ENCODE measurements at regions not wholly inside any gene's neighbourhood (a gene's known extent, or its start where the extent isn't known, plus 50 kb on each side); places are given as distances from the start of the nearest gene placed in this dataset.

- Histone ChIP-seq H3K36me3 (ENCODE audit: control insufficient read depth in 1 of 2, insufficient read depth in 2 of 2, low read depth in 1 of 2, low read length in 2 of 2) (no peaks in the 10 kb centered on the region), H2BK12ac (ENCODE audit: low read length in 2 of 2) (no peak overlapping the region), H2BK5ac (ENCODE audit: low read depth, low read length, poor library complexity, severe bottlenecking) (no peak overlapping the region), H3K27me3 (ENCODE audit: control insufficient read depth in 1 of 2, insufficient read depth in 1 of 2, low read length in 2 of 2) (no peaks in the 10 kb centered on the region), H4K8ac (ENCODE audit: low read length) (no peak overlapping the region), H3K18ac (ENCODE audit: low read depth in 1 of 2, low read length in 2 of 2) (no peak overlapping the region), H2BK120ac (ENCODE audit: low read depth, low read length) (no peak overlapping the region), H3K27ac (ENCODE audit: low read length, poor library complexity, severe bottlenecking) (no peak overlapping the region), H3K79me1 (replicated peaks; ENCODE audit: low read length, poor library complexity, severe bottlenecking) (no peaks in the 10 kb centered on the region), H2AK5ac (ENCODE audit: low read length, severe bottlenecking) (no peak overlapping the region), H2AFZ (ENCODE audit: low read depth, low read length) (no peak overlapping the region), H3K9ac (ENCODE audit: low read length) (no peak overlapping the region), H3K4me1 (ENCODE audit: control insufficient read depth, insufficient read depth, low read depth, low read length) (no peaks in the 10 kb centered on the region), H3K14ac (ENCODE audit: low read length in 2 of 2) (no peak overlapping the region), H4K91ac (ENCODE audit: low read length) (no peak overlapping the region), H2BK15ac (ENCODE audit: low read depth, poor library complexity, severe bottlenecking) (no peak overlapping the region), H3K9me3 (ENCODE audit: control insufficient read depth, low read length) (peaks cover 1% of the 10 kb centered on the region), H3K4me2 (ENCODE audit: low read length, poor library complexity, severe bottlenecking) (no peak overlapping the region), H3K23ac (ENCODE audit: low read length in 2 of 2) (no peak overlapping the region), H3K4ac (ENCODE audit: low read depth in 1 of 2, low read length in 2 of 2) (no peak overlapping the region), H3K4me3 (ENCODE audit: insufficient read depth in 1 of 2, low read depth in 1 of 2, low read length in 2 of 2) (no peak overlapping the region)
- DNase-seq = no peak
- WGBS = 76% methylated on average over 7 of the region's 7 CpGs
Measured at GRCh38 chr10:128322106-128322505, 195.9 kb upstream of the MKI67 start.

- Histone ChIP-seq H3K4me2 (ENCODE audit: low read length, poor library complexity, severe bottlenecking) (no peak overlapping the region), H2BK12ac (ENCODE audit: low read length in 2 of 2) (no peak overlapping the region), H3K4ac (ENCODE audit: low read depth in 1 of 2, low read length in 2 of 2) (no peak overlapping the region), H4K8ac (ENCODE audit: low read length) (no peak overlapping the region), H3K27me3 (ENCODE audit: control insufficient read depth in 1 of 2, insufficient read depth in 1 of 2, low read length in 2 of 2) (no peaks in the 10 kb centered on the region), H3K4me3 (ENCODE audit: insufficient read depth in 1 of 2, low read depth in 1 of 2, low read length in 2 of 2) (no peak overlapping the region), H3K9me3 (ENCODE audit: control insufficient read depth, low read length) (peaks cover 6% of the 10 kb centered on the region), H3K4me1 (ENCODE audit: control insufficient read depth, insufficient read depth, low read depth, low read length) (no peaks in the 10 kb centered on the region), H2BK5ac (ENCODE audit: low read depth, low read length, poor library complexity, severe bottlenecking) (no peak overlapping the region), H3K23ac (ENCODE audit: low read length in 2 of 2) (no peak overlapping the region), H3K18ac (ENCODE audit: low read depth in 1 of 2, low read length in 2 of 2) (no peak overlapping the region), H3K14ac (ENCODE audit: low read length in 2 of 2) (no peak overlapping the region), H2BK15ac (ENCODE audit: low read depth, poor library complexity, severe bottlenecking) (no peak overlapping the region), H3K36me3 (ENCODE audit: control insufficient read depth in 1 of 2, insufficient read depth in 2 of 2, low read depth in 1 of 2, low read length in 2 of 2) (no peaks in the 10 kb centered on the region), H3K9ac (ENCODE audit: low read length) (no peak overlapping the region), H2BK120ac (ENCODE audit: low read depth, low read length) (no peak overlapping the region), H4K91ac (ENCODE audit: low read length) (no peak overlapping the region), H2AK5ac (ENCODE audit: low read length, severe bottlenecking) (no peak overlapping the region), H2AFZ (ENCODE audit: low read depth, low read length) (no peak overlapping the region), H3K27ac (ENCODE audit: low read length, poor library complexity, severe bottlenecking) (no peak overlapping the region), H3K79me1 (replicated peaks; ENCODE audit: low read length, poor library complexity, severe bottlenecking) (no peaks in the 10 kb centered on the region)
- DNase-seq = no peak
- 67% methylated on average over 1 of the region's 1 CpG for WGBS
Measured at GRCh38 chr10:128322950-128323349, 196.7 kb upstream of the MKI67 start.

- Histone ChIP-seq H2BK15ac (ENCODE audit: low read depth, poor library complexity, severe bottlenecking) (no peak overlapping the region), H2AFZ (ENCODE audit: low read depth, low read length) (no peak overlapping the region), H2BK5ac (ENCODE audit: low read depth, low read length, poor library complexity, severe bottlenecking) (no peak overlapping the region), H3K27me3 (ENCODE audit: control insufficient read depth in 1 of 2, insufficient read depth in 1 of 2, low read length in 2 of 2) (no peaks in the 10 kb centered on the region), H3K27ac (ENCODE audit: low read length, poor library complexity, severe bottlenecking) (no peak overlapping the region), H3K9me3 (ENCODE audit: control insufficient read depth, low read length) (peaks cover 14% of the 10 kb centered on the region), H3K4me3 (ENCODE audit: insufficient read depth in 1 of 2, low read depth in 1 of 2, low read length in 2 of 2) (no peak overlapping the region), H3K18ac (ENCODE audit: low read depth in 1 of 2, low read length in 2 of 2) (no peak overlapping the region), H2BK12ac (ENCODE audit: low read length in 2 of 2) (no peak overlapping the region), H3K9ac (ENCODE audit: low read length) (no peak overlapping the region), H3K79me1 (replicated peaks; ENCODE audit: low read length, poor library complexity, severe bottlenecking) (no peaks in the 10 kb centered on the region), H2BK120ac (ENCODE audit: low read depth, low read length) (no peak overlapping the region), H2AK5ac (ENCODE audit: low read length, severe bottlenecking) (no peak overlapping the region), H3K36me3 (ENCODE audit: control insufficient read depth in 1 of 2, insufficient read depth in 2 of 2, low read depth in 1 of 2, low read length in 2 of 2) (no peaks in the 10 kb centered on the region), H4K91ac (ENCODE audit: low read length) (no peak overlapping the region), H3K4me1 (ENCODE audit: control insufficient read depth, insufficient read depth, low read depth, low read length) (no peaks in the 10 kb centered on the region), H3K4me2 (ENCODE audit: low read length, poor library complexity, severe bottlenecking) (no peak overlapping the region), H3K14ac (ENCODE audit: low read length in 2 of 2) (no peak overlapping the region), H3K23ac (ENCODE audit: low read length in 2 of 2) (no peak overlapping the region), H4K8ac (ENCODE audit: low read length) (no peak overlapping the region), H3K4ac (ENCODE audit: low read depth in 1 of 2, low read length in 2 of 2) (no peak overlapping the region)
- 53% methylated on average over 8 of the region's 14 CpGs for WGBS
- no peak for DNase-seq
Measured at GRCh38 chr10:128324058-128324827, 198.0 kb upstream of the MKI67 start.

- no peak overlapping the region for H3K4me3 ChIP-seq (ENCODE audit: insufficient read depth in 1 of 2, low read depth in 1 of 2, low read length in 2 of 2)
- no peak overlapping the region for H2BK15ac ChIP-seq (ENCODE audit: low read depth, poor library complexity, severe bottlenecking)
- no peak overlapping the region for H3K4ac ChIP-seq (ENCODE audit: low read depth in 1 of 2, low read length in 2 of 2)
- H3K9me3 ChIP-seq (ENCODE audit: control insufficient read depth, low read length) = peaks cover 14% of the 10 kb centered on the region
- no peak for DNase-seq
- no peak overlapping the region for H3K14ac ChIP-seq (ENCODE audit: low read length in 2 of 2)
- no peak overlapping the region for H3K9ac ChIP-seq (ENCODE audit: low read length)
- no peak overlapping the region for H2BK120ac ChIP-seq (ENCODE audit: low read depth, low read length)
- no peak overlapping the region for H3K27ac ChIP-seq (ENCODE audit: low read length, poor library complexity, severe bottlenecking)
- H3K79me1 ChIP-seq (replicated peaks; ENCODE audit: low read length, poor library complexity, severe bottlenecking) = no peaks in the 10 kb centered on the region
- no peak overlapping the region for H2BK12ac ChIP-seq (ENCODE audit: low read length in 2 of 2)
- H3K4me2 ChIP-seq (ENCODE audit: low read length, poor library complexity, severe bottlenecking) = no peak overlapping the region
- H2AK5ac ChIP-seq (ENCODE audit: low read length, severe bottlenecking) = no peak overlapping the region
- H4K91ac ChIP-seq (ENCODE audit: low read length) = no peak overlapping the region
- H3K36me3 ChIP-seq (ENCODE audit: control insufficient read depth in 1 of 2, insufficient read depth in 2 of 2, low read depth in 1 of 2, low read length in 2 of 2) = no peaks in the 10 kb centered on the region
- no peak overlapping the region for H4K8ac ChIP-seq (ENCODE audit: low read length)
- H3K18ac ChIP-seq (ENCODE audit: low read depth in 1 of 2, low read length in 2 of 2) = no peak overlapping the region
- no peaks in the 10 kb centered on the region for H3K4me1 ChIP-seq (ENCODE audit: control insufficient read depth, insufficient read depth, low read depth, low read length)
- no peak overlapping the region for H3K23ac ChIP-seq (ENCODE audit: low read length in 2 of 2)
- no peaks in the 10 kb centered on the region for H3K27me3 ChIP-seq (ENCODE audit: control insufficient read depth in 1 of 2, insufficient read depth in 1 of 2, low read length in 2 of 2)
- H2AFZ ChIP-seq (ENCODE audit: low read depth, low read length) = no peak overlapping the region
- H2BK5ac ChIP-seq (ENCODE audit: low read depth, low read length, poor library complexity, severe bottlenecking) = no peak overlapping the region
- 84% methylated on average over 9 of the region's 9 CpGs for WGBS
Measured at GRCh38 chr10:128325788-128326187, 199.6 kb upstream of the MKI67 start.

All from mesenchymal stem cell (in vitro differentiated cells and primary cell).